SK-N-SH (cell line): ENCODE measurements at regions not wholly inside any gene's neighbourhood (a gene's known extent, or its start where the extent isn't known, plus 50 kb on each side); places are given as distances from the start of the nearest gene placed in this dataset.

Experiments used
- CTCF ChIA-PET: fragments of 300-600, 350-600 bp; formaldehyde crosslinking; extraction: SDS; loops from one replicate; lab custom pipeline; 2021; lab: Yijun Ruan, JAX
- POLR2A ChIA-PET: fragments of 350-600 bp; sonication (Branson Sonifier 250); formaldehyde crosslinking; extraction: SDS; loops from one replicate; lab custom pipeline; 2020; ENCODE audit warnings: antibody characterized with exemption, inconsistent platforms; lab: Yijun Ruan, JAX
- DNase-seq: peaks from one replicate; pipeline ENCODE4 v3.0.0; 2012
- H2AFZ ChIP-seq: fragments of 200-600 bp; sonication (generic); 2 replicates; pipeline ENCODE4 v1.8.1; 2016; ENCODE audit warnings: antibody characterized with exemption, mild to moderate bottlenecking, low read depth
- H3F3A ChIP-seq: fragments of 200-600 bp; sonication (generic); replicated peaks from 2 replicates; pipeline ENCODE3; 2016; ENCODE audit warnings: antibody characterized with exemption, mild to moderate bottlenecking; ENCODE audit not compliant: insufficient read depth
- H3K27ac ChIP-seq, 2 experiments: fragments of 200-500 bp in 1 of 2; fragments of 200-600 bp in 1 of 2; sonication (Bioruptor generic) in 1 of 2; sonication (generic), shearing (Covaris generic) in 1 of 2; 2 replicates each; pipeline versions ENCODE4 v1.5.1 to v1.6.1; 2014 to 2016; ENCODE audit warnings: low read depth in 2 of 2, inconsistent platforms in 1 of 2, low read length in 1 of 2, mild to moderate bottlenecking in 1 of 2, mixed read lengths in 1 of 2
- H3K27me3 ChIP-seq: fragments of 200-600 bp; sonication (generic), shearing (Covaris generic); 2 replicates; pipeline ENCODE4 v1.6.1; 2016; ENCODE audit warnings: mixed run types; ENCODE audit not compliant: insufficient read depth
- H3K36me3 ChIP-seq, 2 experiments: fragments of 200-500 bp in 1 of 2; fragments of 200-600 bp in 1 of 2; sonication (Bioruptor generic) in 1 of 2; sonication (generic) in 1 of 2; replicated peaks in 1 of 2; 2 replicates each; pipeline versions ENCODE3 to v1.5.1; 2014 to 2016; ENCODE audit warnings: low read length in 1 of 2, mild to moderate bottlenecking in 1 of 2; ENCODE audit not compliant: insufficient read depth in 2 of 2, control insufficient read depth in 1 of 2
- H3K4me1 ChIP-seq, 2 experiments: fragments of 200-500 bp in 1 of 2; fragments of 200-600 bp in 1 of 2; sonication (Bioruptor generic) in 1 of 2; sonication (generic), shearing (Covaris generic) in 1 of 2; 2 replicates each; pipeline versions ENCODE4 v1.5.1 to v1.6.1; 2014 to 2016; ENCODE audit warnings: low read depth in 1 of 2, low read length in 1 of 2, mixed run types in 1 of 2; ENCODE audit not compliant: insufficient read depth in 2 of 2, control insufficient read depth in 1 of 2
- H3K4me2 ChIP-seq: fragments of 200-600 bp; sonication (generic), shearing (Covaris generic); 2 replicates; pipeline ENCODE4 v1.6.1; 2017; ENCODE audit warnings: mixed run types
- H3K4me3 ChIP-seq, 2 experiments: fragments of 200-500 bp in 1 of 2; fragments of 200-600 bp in 1 of 2; sonication (Bioruptor generic) in 1 of 2; sonication (generic), shearing (Covaris generic) in 1 of 2; 2 replicates each; pipeline versions ENCODE4 v1.5.1 to v1.8.1; 2014 to 2016; ENCODE audit warnings: low read depth in 2 of 2, inconsistent platforms in 1 of 2, low read length in 1 of 2, mild to moderate bottlenecking in 1 of 2, mixed read lengths in 1 of 2, moderate library complexity in 1 of 2
- H3K79me2 ChIP-seq: fragments of 200-600 bp; sonication (generic); 2 replicates; pipeline ENCODE4 v1.8.1; 2017; ENCODE audit warnings: mild to moderate bottlenecking; ENCODE audit not compliant: insufficient read depth
- H3K9ac ChIP-seq: fragments of 200-600 bp; sonication (generic); 2 replicates; pipeline ENCODE4 v1.6.1; 2017; ENCODE audit warnings: mixed run types
- H3K9me2 ChIP-seq: fragments of 200-600 bp; sonication (generic); 2 replicates; pipeline ENCODE4 v1.6.1; 2017; ENCODE audit warnings: mixed run types
- H3K9me3 ChIP-seq: fragments of 200-600 bp; sonication (generic); 2 replicates; pipeline ENCODE4 v1.6.1; 2017; ENCODE audit warnings: mixed run types, mild to moderate bottlenecking, moderate library complexity
- H4K20me1 ChIP-seq: fragments of 200-600 bp; sonication (generic); 2 replicates; pipeline ENCODE4 v1.6.1; 2017; ENCODE audit warnings: mild to moderate bottlenecking, mixed run types; ENCODE audit not compliant: insufficient read depth
- FOSL2 ChIP-seq: IDR thresholded peaks from 2 replicates; pipeline ENCODE4 v1.4.0; 2012; ENCODE audit warnings: low read depth, mild to moderate bottlenecking, moderate library complexity, borderline replicate concordance
- FOXJ3 ChIP-seq: sonication (generic); formaldehyde crosslinking; IDR thresholded peaks from 2 replicates; pipeline ENCODE4 v1.5.1; 2020; ENCODE audit warnings: mild to moderate bottlenecking, missing genetic modification reagents
- GABPA ChIP-seq: IDR thresholded peaks from 2 replicates; pipeline ENCODE4 v1.4.0; 2012; ENCODE audit warnings: low read depth, mild to moderate bottlenecking
- GATA2 ChIP-seq: sonication (generic); formaldehyde crosslinking; IDR thresholded peaks from 2 replicates; pipeline ENCODE4 v1.5.0; 2020; ENCODE audit warnings: mild to moderate bottlenecking, missing genetic modification reagents
- NRF1 ChIP-seq: IDR thresholded peaks from 2 replicates; pipeline ENCODE4 v1.6.1; 2012; ENCODE audit warnings: low read depth, mild to moderate bottlenecking, low read length
- RCOR1 ChIP-seq: fragments of 150-350 bp; IDR thresholded peaks from 2 replicates; pipeline ENCODE4 v1.6.1; 2017; ENCODE audit warnings: antibody characterized with exemption, low read length
- RFX5 ChIP-seq: IDR thresholded peaks from 2 replicates; pipeline ENCODE4 v1.6.1; 2012; ENCODE audit warnings: mild to moderate bottlenecking, improper control_type of control experiment, low read length
- RXRA ChIP-seq: IDR thresholded peaks from 2 replicates; pipeline ENCODE4 v1.4.0; 2012; ENCODE audit warnings: low read depth, mild to moderate bottlenecking, borderline replicate concordance
- SIN3A ChIP-seq: IDR thresholded peaks from 2 replicates; pipeline ENCODE4 v1.6.1; 2012; ENCODE audit warnings: low read depth, mild to moderate bottlenecking, low read length, moderate library complexity, borderline replicate concordance
- TAF1 ChIP-seq: IDR thresholded peaks from 2 replicates; pipeline ENCODE4 v1.6.1; 2012; ENCODE audit warnings: low read depth, mild to moderate bottlenecking, low read length, moderate library complexity, borderline replicate concordance
- TEAD4 ChIP-seq: IDR thresholded peaks from 2 replicates; pipeline ENCODE4 v1.4.0; 2012; ENCODE audit warnings: mild to moderate bottlenecking, borderline replicate concordance; ENCODE audit not compliant: insufficient read depth
- YY1 ChIP-seq: IDR thresholded peaks from 2 replicates; pipeline ENCODE4 v1.4.0; 2012; ENCODE audit warnings: low read depth, mild to moderate bottlenecking
- WGBS: methylation state at CpG from one replicate; pipeline ENCODE4 v1.1.6; 2017; ENCODE audit warnings: low lambda C conversion rate; 5-methylcytosine and 5-hydroxymethylcytosine counted together
- TF ChIP-seq, protein P1 (sequence below): IDR thresholded peaks from 2 replicates; pipeline ENCODE4 v1.4.0; 2012; ENCODE audit warnings: low read depth
- TF ChIP-seq, protein P2 (sequence below): IDR thresholded peaks from 2 replicates; pipeline ENCODE4 v1.6.1; 2012; ENCODE audit warnings: mild to moderate bottlenecking, low read depth, low read length, moderate library complexity
- TF ChIP-seq, protein P3 (sequence below): IDR thresholded peaks from 2 replicates; pipeline ENCODE4 v1.4.0; 2012; ENCODE audit warnings: low read depth, borderline replicate concordance
- TF ChIP-seq, protein P4 (sequence below): fragments of 200-600 bp; sonication (generic); IDR thresholded peaks from 2 replicates; pipeline ENCODE4 v1.6.1; 2017; ENCODE audit warnings: antibody characterized with exemption, mild to moderate bottlenecking, moderate library complexity
- TF ChIP-seq, protein P5 (sequence below): IDR thresholded peaks from 2 replicates; pipeline ENCODE4 v1.4.0; 2012; ENCODE audit warnings: low read depth, borderline replicate concordance
- TF ChIP-seq, protein P6 (sequence below): IDR thresholded peaks from 2 replicates; pipeline ENCODE4; 2012

DNA sequence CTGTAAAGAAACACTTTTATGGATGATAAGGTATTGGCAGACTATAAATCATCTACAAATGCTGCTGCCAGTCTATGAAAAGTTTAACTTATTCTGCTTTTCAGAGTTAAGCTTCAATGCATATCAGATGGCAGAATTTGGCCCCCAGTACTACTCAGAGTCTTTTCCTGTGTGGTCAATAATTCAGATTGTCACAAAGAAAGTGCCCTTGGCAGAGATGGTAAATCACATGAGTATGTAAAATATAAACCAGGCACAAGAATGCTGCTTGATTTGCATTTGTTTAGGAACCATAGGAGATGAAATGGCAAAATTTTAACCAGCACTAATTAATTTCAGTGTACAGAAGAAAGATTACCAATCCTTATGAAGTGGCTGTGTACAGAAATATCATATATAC lies 818.3 kb upstream of the POT1 start:
- no peak overlapping the region for H3K9ac ChIP-seq
- H3F3A ChIP-seq, result no peaks in the 10 kb centered on the region
- H3K4me1 ChIP-seq, result no peaks in the 10 kb centered on the region; a peak in 1 of 4 replicates
- H3K36me3 ChIP-seq, result no peaks in the 10 kb centered on the region
- POLR2A ChIA-PET, result no interaction called here
- H3K27me3 ChIP-seq, result no peaks in the 10 kb centered on the region
- no peak overlapping the region for H3K4me2 ChIP-seq
- CTCF ChIA-PET, result no interaction called here
- DNase-seq, result no peak
- no peaks in the 10 kb centered on the region for H3K9me2 ChIP-seq
- H2AFZ ChIP-seq, result no peak overlapping the region
- no peaks in the 10 kb centered on the region for H4K20me1 ChIP-seq
- H3K79me2 ChIP-seq, result no peaks in the 10 kb centered on the region
- H3K9me3 ChIP-seq, result no peaks in the 10 kb centered on the region
- H3K27ac ChIP-seq, result no peak overlapping the region
- H3K4me3 ChIP-seq, result no peak overlapping the region
- TF ChIP-seq RFX5, result no peak
- no peak for TF ChIP-seq TEAD4
- TF ChIP-seq TAF1, result no peak
- TF ChIP-seq SIN3A, result no peak
- TF ChIP-seq FOXJ3 (CRISPR knock-in tag), result no peak
- TF ChIP-seq GABPA, result no peak
- TF ChIP-seq, protein P1, sequence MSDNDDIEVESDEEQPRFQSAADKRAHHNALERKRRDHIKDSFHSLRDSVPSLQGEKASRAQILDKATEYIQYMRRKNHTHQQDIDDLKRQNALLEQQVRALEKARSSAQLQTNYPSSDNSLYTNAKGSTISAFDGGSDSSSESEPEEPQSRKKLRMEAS, result no peak
- TF ChIP-seq RCOR1, result no peak
- TF ChIP-seq, protein P2, sequence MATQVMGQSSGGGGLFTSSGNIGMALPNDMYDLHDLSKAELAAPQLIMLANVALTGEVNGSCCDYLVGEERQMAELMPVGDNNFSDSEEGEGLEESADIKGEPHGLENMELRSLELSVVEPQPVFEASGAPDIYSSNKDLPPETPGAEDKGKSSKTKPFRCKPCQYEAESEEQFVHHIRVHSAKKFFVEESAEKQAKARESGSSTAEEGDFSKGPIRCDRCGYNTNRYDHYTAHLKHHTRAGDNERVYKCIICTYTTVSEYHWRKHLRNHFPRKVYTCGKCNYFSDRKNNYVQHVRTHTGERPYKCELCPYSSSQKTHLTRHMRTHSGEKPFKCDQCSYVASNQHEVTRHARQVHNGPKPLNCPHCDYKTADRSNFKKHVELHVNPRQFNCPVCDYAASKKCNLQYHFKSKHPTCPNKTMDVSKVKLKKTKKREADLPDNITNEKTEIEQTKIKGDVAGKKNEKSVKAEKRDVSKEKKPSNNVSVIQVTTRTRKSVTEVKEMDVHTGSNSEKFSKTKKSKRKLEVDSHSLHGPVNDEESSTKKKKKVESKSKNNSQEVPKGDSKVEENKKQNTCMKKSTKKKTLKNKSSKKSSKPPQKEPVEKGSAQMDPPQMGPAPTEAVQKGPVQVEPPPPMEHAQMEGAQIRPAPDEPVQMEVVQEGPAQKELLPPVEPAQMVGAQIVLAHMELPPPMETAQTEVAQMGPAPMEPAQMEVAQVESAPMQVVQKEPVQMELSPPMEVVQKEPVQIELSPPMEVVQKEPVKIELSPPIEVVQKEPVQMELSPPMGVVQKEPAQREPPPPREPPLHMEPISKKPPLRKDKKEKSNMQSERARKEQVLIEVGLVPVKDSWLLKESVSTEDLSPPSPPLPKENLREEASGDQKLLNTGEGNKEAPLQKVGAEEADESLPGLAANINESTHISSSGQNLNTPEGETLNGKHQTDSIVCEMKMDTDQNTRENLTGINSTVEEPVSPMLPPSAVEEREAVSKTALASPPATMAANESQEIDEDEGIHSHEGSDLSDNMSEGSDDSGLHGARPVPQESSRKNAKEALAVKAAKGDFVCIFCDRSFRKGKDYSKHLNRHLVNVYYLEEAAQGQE, result no peak
- TF ChIP-seq NRF1, result no peak

DNA sequence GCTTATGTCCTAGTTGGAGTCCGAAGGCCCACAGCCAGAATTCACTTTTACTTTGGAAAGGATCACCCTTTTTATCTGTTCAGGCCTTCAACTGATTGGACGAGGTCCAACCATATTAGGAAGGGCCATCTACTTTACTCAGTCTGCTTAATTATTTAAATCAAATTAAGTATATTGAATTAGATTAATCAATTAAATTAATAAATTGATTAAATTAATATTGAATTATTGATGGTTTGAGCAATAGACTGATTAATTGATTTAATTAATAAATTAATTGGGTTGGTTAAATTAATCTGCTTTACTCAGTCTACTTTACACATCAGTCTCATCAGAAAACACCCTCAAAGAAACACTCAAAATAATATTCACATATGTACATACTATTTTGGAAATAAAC lies 816.9 kb upstream of the POT1 start:
- POLR2A ChIA-PET, result no interaction called here
- Histone ChIP-seq H4K20me1 (no peaks in the 10 kb centered on the region), H3K4me2 (no peak overlapping the region), H3K27me3 (no peaks in the 10 kb centered on the region), H3K9ac (no peak overlapping the region), H3K9me3 (no peaks in the 10 kb centered on the region), H2AFZ (no peak overlapping the region), H3F3A (no peaks in the 10 kb centered on the region), H3K79me2 (no peaks in the 10 kb centered on the region), H3K4me1 (no peaks in the 10 kb centered on the region; a peak in 1 of 4 replicates), H3K27ac (no peak overlapping the region), H3K9me2 (no peaks in the 10 kb centered on the region), H3K36me3 (no peaks in the 10 kb centered on the region), H3K4me3 (no peak overlapping the region)
- WGBS, result 16% methylated on average over 2 of the region's 2 CpGs
- DNase-seq, result no peak
- CTCF ChIA-PET, result interaction anchor here (1.0 kb wide), 1 partner anchor 9 kb away, joined by 4 read pairs; no protein-coding TSS in a partner anchor
- TF ChIP-seq, protein P3, sequence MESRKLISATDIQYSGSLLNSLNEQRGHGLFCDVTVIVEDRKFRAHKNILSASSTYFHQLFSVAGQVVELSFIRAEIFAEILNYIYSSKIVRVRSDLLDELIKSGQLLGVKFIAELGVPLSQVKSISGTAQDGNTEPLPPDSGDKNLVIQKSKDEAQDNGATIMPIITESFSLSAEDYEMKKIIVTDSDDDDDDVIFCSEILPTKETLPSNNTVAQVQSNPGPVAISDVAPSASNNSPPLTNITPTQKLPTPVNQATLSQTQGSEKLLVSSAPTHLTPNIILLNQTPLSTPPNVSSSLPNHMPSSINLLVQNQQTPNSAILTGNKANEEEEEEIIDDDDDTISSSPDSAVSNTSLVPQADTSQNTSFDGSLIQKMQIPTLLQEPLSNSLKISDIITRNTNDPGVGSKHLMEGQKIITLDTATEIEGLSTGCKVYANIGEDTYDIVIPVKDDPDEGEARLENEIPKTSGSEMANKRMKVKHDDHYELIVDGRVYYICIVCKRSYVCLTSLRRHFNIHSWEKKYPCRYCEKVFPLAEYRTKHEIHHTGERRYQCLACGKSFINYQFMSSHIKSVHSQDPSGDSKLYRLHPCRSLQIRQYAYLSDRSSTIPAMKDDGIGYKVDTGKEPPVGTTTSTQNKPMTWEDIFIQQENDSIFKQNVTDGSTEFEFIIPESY, result no peak
- TF ChIP-seq FOSL2 (no peak), GATA2 (CRISPR knock-in tag) (no peak), SIN3A (no peak), RXRA (no peak), GABPA (no peak), YY1 (no peak)
- TF ChIP-seq, protein P4, sequence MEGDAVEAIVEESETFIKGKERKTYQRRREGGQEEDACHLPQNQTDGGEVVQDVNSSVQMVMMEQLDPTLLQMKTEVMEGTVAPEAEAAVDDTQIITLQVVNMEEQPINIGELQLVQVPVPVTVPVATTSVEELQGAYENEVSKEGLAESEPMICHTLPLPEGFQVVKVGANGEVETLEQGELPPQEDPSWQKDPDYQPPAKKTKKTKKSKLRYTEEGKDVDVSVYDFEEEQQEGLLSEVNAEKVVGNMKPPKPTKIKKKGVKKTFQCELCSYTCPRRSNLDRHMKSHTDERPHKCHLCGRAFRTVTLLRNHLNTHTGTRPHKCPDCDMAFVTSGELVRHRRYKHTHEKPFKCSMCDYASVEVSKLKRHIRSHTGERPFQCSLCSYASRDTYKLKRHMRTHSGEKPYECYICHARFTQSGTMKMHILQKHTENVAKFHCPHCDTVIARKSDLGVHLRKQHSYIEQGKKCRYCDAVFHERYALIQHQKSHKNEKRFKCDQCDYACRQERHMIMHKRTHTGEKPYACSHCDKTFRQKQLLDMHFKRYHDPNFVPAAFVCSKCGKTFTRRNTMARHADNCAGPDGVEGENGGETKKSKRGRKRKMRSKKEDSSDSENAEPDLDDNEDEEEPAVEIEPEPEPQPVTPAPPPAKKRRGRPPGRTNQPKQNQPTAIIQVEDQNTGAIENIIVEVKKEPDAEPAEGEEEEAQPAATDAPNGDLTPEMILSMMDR, result no peak
- TF ChIP-seq, protein P5, sequence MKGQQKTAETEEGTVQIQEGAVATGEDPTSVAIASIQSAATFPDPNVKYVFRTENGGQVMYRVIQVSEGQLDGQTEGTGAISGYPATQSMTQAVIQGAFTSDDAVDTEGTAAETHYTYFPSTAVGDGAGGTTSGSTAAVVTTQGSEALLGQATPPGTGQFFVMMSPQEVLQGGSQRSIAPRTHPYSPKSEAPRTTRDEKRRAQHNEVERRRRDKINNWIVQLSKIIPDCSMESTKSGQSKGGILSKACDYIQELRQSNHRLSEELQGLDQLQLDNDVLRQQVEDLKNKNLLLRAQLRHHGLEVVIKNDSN, result no peak
- TF ChIP-seq, protein P6, sequence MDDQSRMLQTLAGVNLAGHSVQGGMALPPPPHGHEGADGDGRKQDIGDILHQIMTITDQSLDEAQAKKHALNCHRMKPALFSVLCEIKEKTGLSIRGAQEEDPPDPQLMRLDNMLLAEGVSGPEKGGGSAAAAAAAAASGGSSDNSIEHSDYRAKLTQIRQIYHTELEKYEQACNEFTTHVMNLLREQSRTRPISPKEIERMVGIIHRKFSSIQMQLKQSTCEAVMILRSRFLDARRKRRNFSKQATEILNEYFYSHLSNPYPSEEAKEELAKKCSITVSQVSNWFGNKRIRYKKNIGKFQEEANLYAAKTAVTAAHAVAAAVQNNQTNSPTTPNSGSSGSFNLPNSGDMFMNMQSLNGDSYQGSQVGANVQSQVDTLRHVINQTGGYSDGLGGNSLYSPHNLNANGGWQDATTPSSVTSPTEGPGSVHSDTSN, result no peak
